HepG2 (cell line): ENCODE measurements at regions not wholly inside any gene's neighbourhood (a gene's known extent, or its start where the extent isn't known, plus 50 kb on each side); places are given as distances from the start of the nearest gene placed in this dataset.

Experiments
- ATAC-seq: fragments of 200-7000 bp; cut with Tn5 transposase; 3 replicates; pipeline ENCODE4 v1.9.1; 2020; ENCODE audit warnings: mild to moderate bottlenecking, moderate library complexity
- BruUV-seq: library from RNA; stranded (reverse); fragments of 400-500 nt; replicated peaks from 2 replicates; lab custom pipeline; 2021; lab: Mats Ljungman, UMichigan
- CTCF ChIA-PET: fragments of 300-600 bp; formaldehyde crosslinking; extraction: SDS; loops from one replicate; lab custom pipeline; 2021; ENCODE audit warnings: low total read pairs, inconsistent platforms, low intra/inter-chr PET ratio; lab: Yijun Ruan, JAX
- POLR2A ChIA-PET: fragments of 350-600 bp; sonication (Branson Sonifier 250); formaldehyde crosslinking; loops from one replicate; lab custom pipeline; 2020; ENCODE audit warnings: antibody characterized with exemption, inconsistent platforms; lab: Yijun Ruan, JAX
- DNase-seq: peaks from one replicate; pipeline ENCODE4 v3.0.0-alpha.2; 2015; ENCODE audit warnings: low spot score
- FAIRE-seq: peaks from 3 replicates; lab custom pipeline; 2011; peaks lifted over from hg19 to GRCh38; lab: Jason Lieb, UNC
- H2AFZ ChIP-seq: one replicate; pipeline ENCODE4 v1.6.1; 2011; ENCODE audit warnings: low read length, inconsistent platforms
- H3K27ac ChIP-seq: fragments of 300-600 bp; 3 replicates; pipeline ENCODE4 v1.8.0; 2011; ENCODE audit warnings: mixed run types, mild to moderate bottlenecking, mixed read lengths, low read length, inconsistent platforms; ENCODE audit not compliant: insufficient read depth; ENCODE audit errors: extremely low read length
- H3K27me3 ChIP-seq, 2 experiments: fragments of 200-600 bp in 1 of 2; 2 replicates in 1 of 2; 3 replicates in 1 of 2; pipeline versions ENCODE4 v1.6.0 to v1.8.0; 2011; ENCODE audit warnings: low read length in 2 of 2, mild to moderate bottlenecking in 2 of 2, moderate library complexity in 2 of 2, inconsistent platforms in 1 of 2; ENCODE audit not compliant: insufficient read depth in 2 of 2, control insufficient read depth in 1 of 2
- H3K36me3 ChIP-seq, 2 experiments: fragments of 200-600 bp in 1 of 2; replicated peaks in 1 of 2; 2 replicates in 1 of 2; 3 replicates in 1 of 2; pipeline versions ENCODE4 v1.5.1 to v1.8.0; 2011; ENCODE audit warnings: low read length in 2 of 2, inconsistent platforms in 1 of 2; ENCODE audit not compliant: insufficient read depth in 2 of 2, control insufficient read depth in 1 of 2
- H3K4me1 ChIP-seq: 2 replicates; pipeline ENCODE4 v1.5.1; 2012; ENCODE audit warnings: low read length, inconsistent platforms; ENCODE audit not compliant: insufficient read depth
- H3K4me2 ChIP-seq: 2 replicates; pipeline ENCODE4 v1.6.0; 2011; ENCODE audit warnings: low read depth, low read length, inconsistent platforms
- H3K4me3 ChIP-seq, 3 experiments: fragments of 200-600 bp in 1 of 3; sonication (generic), shearing (Covaris generic) in 1 of 3; replicated peaks in 1 of 3; 2 replicates each; pipeline ENCODE4 v1.5.1; 2011 to 2016; ENCODE audit warnings: low read length in 3 of 3, inconsistent platforms in 2 of 3, low read depth in 2 of 3, mild to moderate bottlenecking in 2 of 3, control low read depth in 1 of 3, mixed read lengths in 1 of 3; ENCODE audit not compliant: insufficient read depth in 1 of 3
- H3K79me2 ChIP-seq: one replicate; pipeline ENCODE4 v1.6.1; 2011; ENCODE audit warnings: low read length, inconsistent platforms; ENCODE audit not compliant: insufficient read depth
- H3K9ac ChIP-seq: 2 replicates; pipeline ENCODE4 v1.6.0; 2011; ENCODE audit warnings: mild to moderate bottlenecking, low read depth, low read length, inconsistent platforms; ENCODE audit not compliant: insufficient read depth
- H3K9me3 ChIP-seq: 2 replicates; pipeline ENCODE4 v1.5.1; 2012; ENCODE audit warnings: mild to moderate bottlenecking, low read length
- H4K20me1 ChIP-seq: 2 replicates; pipeline ENCODE4 v1.6.0; 2011; ENCODE audit warnings: inconsistent platforms, mild to moderate bottlenecking, low read length, moderate library complexity; ENCODE audit not compliant: insufficient read depth
- FOXK1 ChIP-seq: sonication (generic); formaldehyde crosslinking; IDR thresholded peaks from 2 replicates; pipeline ENCODE4 v1.4.0; 2020; ENCODE audit warnings: low read depth, missing genetic modification reagents, borderline replicate concordance
- FOXP4 ChIP-seq: sonication (generic); formaldehyde crosslinking; IDR thresholded peaks from 2 replicates; pipeline ENCODE4 v1.4.0; 2020; ENCODE audit warnings: missing genetic modification reagents
- PRMT3 ChIP-seq: sonication (generic); formaldehyde crosslinking; IDR thresholded peaks from 2 replicates; pipeline ENCODE4 v1.8.1; 2022; ENCODE audit warnings: low read depth, mild to moderate bottlenecking, moderate library complexity, missing genetic modification reagents, borderline replicate concordance
- ZNF143 ChIP-seq: sonication (generic); formaldehyde crosslinking; IDR thresholded peaks from 2 replicates; pipeline ENCODE4 v1.4.0; 2020; ENCODE audit warnings: missing genetic modification reagents
- ZNF550 ChIP-seq: sonication (generic); formaldehyde crosslinking; IDR thresholded peaks from 2 replicates; pipeline ENCODE4 v1.4.0; 2020; ENCODE audit warnings: mild to moderate bottlenecking, missing genetic modification reagents, borderline replicate concordance
- ZNF644 ChIP-seq: IDR thresholded peaks from 2 replicates; pipeline ENCODE4 v1.6.1; 2016; ENCODE audit warnings: low read depth
- ZNF761 ChIP-seq: sonication (generic); formaldehyde crosslinking; conservative IDR thresholded peaks from 2 replicates; pipeline ENCODE4 v1.4.0; 2020; ENCODE audit warnings: mild to moderate bottlenecking, missing genetic modification reagents
- WGBS: methylation state at CpG from one replicate; pipeline ENCODE4 v1.1.6; 2017; ENCODE audit warnings: low lambda C conversion rate; 5-methylcytosine and 5-hydroxymethylcytosine counted together
- in situ Hi-C: cut with HindIII; loops from 2 replicates; pipeline ENCODE4 v1.10.0; 2017; ENCODE audit warnings: low pct_unique_long_range_greater_than_20kb; ENCODE audit not compliant: extremely low pct_ligation_motif_present
- intact Hi-C: fragments of 100-400 bp; cut with micrococcal nuclease; formaldehyde crosslinking; loops from one replicate; pipeline ENCODE4 v1.10.0; 2022; ENCODE audit not compliant: unreplicated experiment
- TF ChIP-seq, protein P1 (sequence below): IDR thresholded peaks from 2 replicates; pipeline ENCODE4 v1.6.1; 2016; ENCODE audit warnings: control low read depth
- TF ChIP-seq, protein P2 (sequence below): sonication (generic); formaldehyde crosslinking; IDR thresholded peaks from 2 replicates; pipeline ENCODE4 v1.5.0; 2020; ENCODE audit warnings: missing genetic modification reagents
- TF ChIP-seq, protein P3 (sequence below): sonication (generic); formaldehyde crosslinking; IDR thresholded peaks from 2 replicates; pipeline ENCODE4 v1.8.0; 2022; ENCODE audit warnings: mild to moderate bottlenecking, missing genetic modification reagents

DNA sequence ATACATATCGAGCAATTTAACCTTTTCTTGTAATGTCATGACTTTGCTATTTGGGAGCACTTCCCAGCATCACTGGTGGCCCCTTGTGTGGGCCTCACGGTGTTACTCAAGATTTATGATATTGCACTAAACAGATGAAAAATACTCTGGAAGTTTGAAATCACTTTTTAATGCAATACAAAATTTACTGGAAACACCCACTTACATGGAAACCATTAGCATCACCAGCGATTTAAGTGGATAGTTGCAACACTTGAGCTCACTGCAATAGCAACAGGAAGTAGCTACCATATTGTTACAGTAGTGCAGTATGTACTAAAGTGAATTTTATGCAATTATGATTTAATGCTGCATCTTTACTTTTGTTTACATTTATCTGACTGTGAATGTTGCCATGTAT, 184.4 kb downstream of the MDFIC start:
- CTCF ChIA-PET, result no interaction called here

More for the DNA sequence above, 184.4 kb downstream of the MDFIC start:
- peaks cover 7% of the 10 kb centered on the region; the same call in 1 of the 2 replicates for H3K9me3 ChIP-seq
- H3K27me3 ChIP-seq, result no peaks in the 10 kb centered on the region
- no TSS peak for BruUV-seq
- DNase-seq, result no peak
- POLR2A ChIA-PET, result no interaction called here
- H3K79me2 ChIP-seq, result no peaks in the 10 kb centered on the region
- WGBS, result 54% methylated on average over 3 of the region's 3 CpGs
- H3K4me1 ChIP-seq, result peaks cover 20% of the 10 kb centered on the region
- H3K36me3 ChIP-seq, result no peaks in the 10 kb centered on the region
- FAIRE-seq, result no peak
- no peak overlapping the region for H2AFZ ChIP-seq
- intact Hi-C loops, result no loop called here
- no peak for ATAC-seq
- TF ChIP-seq, protein P1, sequence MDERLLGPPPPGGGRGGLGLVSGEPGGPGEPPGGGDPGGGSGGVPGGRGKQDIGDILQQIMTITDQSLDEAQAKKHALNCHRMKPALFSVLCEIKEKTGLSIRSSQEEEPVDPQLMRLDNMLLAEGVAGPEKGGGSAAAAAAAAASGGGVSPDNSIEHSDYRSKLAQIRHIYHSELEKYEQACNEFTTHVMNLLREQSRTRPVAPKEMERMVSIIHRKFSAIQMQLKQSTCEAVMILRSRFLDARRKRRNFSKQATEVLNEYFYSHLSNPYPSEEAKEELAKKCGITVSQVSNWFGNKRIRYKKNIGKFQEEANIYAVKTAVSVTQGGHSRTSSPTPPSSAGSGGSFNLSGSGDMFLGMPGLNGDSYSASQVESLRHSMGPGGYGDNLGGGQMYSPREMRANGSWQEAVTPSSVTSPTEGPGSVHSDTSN (CRISPR knock-in tag), result no peak
- TF ChIP-seq ZNF761 (CRISPR knock-in tag), result no peak
- TF ChIP-seq, protein P2, sequence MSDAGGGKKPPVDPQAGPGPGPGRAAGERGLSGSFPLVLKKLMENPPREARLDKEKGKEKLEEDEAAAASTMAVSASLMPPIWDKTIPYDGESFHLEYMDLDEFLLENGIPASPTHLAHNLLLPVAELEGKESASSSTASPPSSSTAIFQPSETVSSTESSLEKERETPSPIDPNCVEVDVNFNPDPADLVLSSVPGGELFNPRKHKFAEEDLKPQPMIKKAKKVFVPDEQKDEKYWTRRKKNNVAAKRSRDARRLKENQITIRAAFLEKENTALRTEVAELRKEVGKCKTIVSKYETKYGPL (CRISPR knock-in tag), result no peak
- no peak for TF ChIP-seq ZNF143 (CRISPR knock-in tag)
- no peak for TF ChIP-seq PRMT3
- TF ChIP-seq, protein P3, sequence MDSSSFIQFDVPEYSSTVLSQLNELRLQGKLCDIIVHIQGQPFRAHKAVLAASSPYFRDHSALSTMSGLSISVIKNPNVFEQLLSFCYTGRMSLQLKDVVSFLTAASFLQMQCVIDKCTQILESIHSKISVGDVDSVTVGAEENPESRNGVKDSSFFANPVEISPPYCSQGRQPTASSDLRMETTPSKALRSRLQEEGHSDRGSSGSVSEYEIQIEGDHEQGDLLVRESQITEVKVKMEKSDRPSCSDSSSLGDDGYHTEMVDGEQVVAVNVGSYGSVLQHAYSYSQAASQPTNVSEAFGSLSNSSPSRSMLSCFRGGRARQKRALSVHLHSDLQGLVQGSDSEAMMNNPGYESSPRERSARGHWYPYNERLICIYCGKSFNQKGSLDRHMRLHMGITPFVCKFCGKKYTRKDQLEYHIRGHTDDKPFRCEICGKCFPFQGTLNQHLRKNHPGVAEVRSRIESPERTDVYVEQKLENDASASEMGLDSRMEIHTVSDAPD (CRISPR knock-in tag), result no peak
- no peak for TF ChIP-seq FOXK1 (CRISPR knock-in tag)
- TF ChIP-seq ZNF644 (CRISPR knock-in tag), result no peak
- no peak for TF ChIP-seq ZNF550 (CRISPR knock-in tag)
- TF ChIP-seq FOXP4, result no peak
- no peak overlapping the region for H3K4me3 ChIP-seq
- H3K4me2 ChIP-seq, result no peak overlapping the region
- H3K9ac ChIP-seq, result no peak overlapping the region
- no peak overlapping the region for H3K27ac ChIP-seq
- no peaks in the 10 kb centered on the region for H4K20me1 ChIP-seq
- in situ Hi-C loops, result no loop called here
